HEK293 (cell line): ENCODE measurements at regions not wholly inside any gene's neighbourhood (a gene's known extent, or its start where the extent isn't known, plus 50 kb on each side); places are given as distances from the start of the nearest gene placed in this dataset.

Source experiments
- CTCF ChIP-seq: fragments of 450-650 bp; formaldehyde crosslinking; IDR thresholded peaks from 2 replicates; pipeline ENCODE4 v1.5.1; 2016; ENCODE audit warnings: missing biosample characterization, missing genetic modification characterization
- HOXA7 ChIP-seq: sonication (generic); formaldehyde crosslinking; IDR thresholded peaks from 2 replicates; pipeline ENCODE4 v1.8.1; 2022; ENCODE audit warnings: missing genetic modification reagents, borderline replicate concordance
- SALL2 ChIP-seq: fragments of 450-650 bp; formaldehyde crosslinking; IDR thresholded peaks from 2 replicates; pipeline ENCODE4 v1.5.0; 2017; ENCODE audit warnings: missing biosample characterization, mild to moderate bottlenecking, missing genetic modification characterization, borderline replicate concordance
- SP2 ChIP-seq: fragments of 450-650 bp; formaldehyde crosslinking; IDR thresholded peaks from 2 replicates; pipeline ENCODE4 v1.5.1; 2016; ENCODE audit warnings: missing biosample characterization, missing genetic modification characterization
- TCF7L2 ChIP-seq: IDR thresholded peaks from 2 replicates; pipeline ENCODE4 v1.6.1; 2011; ENCODE audit warnings: low read depth, mild to moderate bottlenecking, inconsistent platforms, low read length, moderate library complexity, borderline replicate concordance
- ZNF121 ChIP-seq: fragments of 450-650 bp; formaldehyde crosslinking; IDR thresholded peaks from 2 replicates; pipeline ENCODE4 v1.5.1; 2016; ENCODE audit warnings: missing biosample characterization, missing genetic modification characterization
- ZNF16 ChIP-seq: fragments of 450-650 bp; formaldehyde crosslinking; IDR thresholded peaks from 2 replicates; pipeline ENCODE4 v1.5.1; 2016; ENCODE audit warnings: low read depth, missing biosample characterization, missing genetic modification characterization
- ZNF175 ChIP-seq: fragments of 450-650 bp; formaldehyde crosslinking; IDR thresholded peaks from 2 replicates; pipeline ENCODE4 v1.5.1; 2016; ENCODE audit warnings: missing biosample characterization, missing genetic modification characterization
- ZNF416 ChIP-seq: fragments of 450-650 bp; formaldehyde crosslinking; IDR thresholded peaks from 2 replicates; pipeline ENCODE4 v1.5.1; 2016; ENCODE audit warnings: missing biosample characterization, missing genetic modification characterization
- TF ChIP-seq, protein P1 (sequence below): fragments of 450-650 bp; formaldehyde crosslinking; IDR thresholded peaks from 2 replicates; pipeline ENCODE4 v1.5.1; 2016; ENCODE audit warnings: missing biosample characterization, missing genetic modification characterization, borderline replicate concordance

DNA sequence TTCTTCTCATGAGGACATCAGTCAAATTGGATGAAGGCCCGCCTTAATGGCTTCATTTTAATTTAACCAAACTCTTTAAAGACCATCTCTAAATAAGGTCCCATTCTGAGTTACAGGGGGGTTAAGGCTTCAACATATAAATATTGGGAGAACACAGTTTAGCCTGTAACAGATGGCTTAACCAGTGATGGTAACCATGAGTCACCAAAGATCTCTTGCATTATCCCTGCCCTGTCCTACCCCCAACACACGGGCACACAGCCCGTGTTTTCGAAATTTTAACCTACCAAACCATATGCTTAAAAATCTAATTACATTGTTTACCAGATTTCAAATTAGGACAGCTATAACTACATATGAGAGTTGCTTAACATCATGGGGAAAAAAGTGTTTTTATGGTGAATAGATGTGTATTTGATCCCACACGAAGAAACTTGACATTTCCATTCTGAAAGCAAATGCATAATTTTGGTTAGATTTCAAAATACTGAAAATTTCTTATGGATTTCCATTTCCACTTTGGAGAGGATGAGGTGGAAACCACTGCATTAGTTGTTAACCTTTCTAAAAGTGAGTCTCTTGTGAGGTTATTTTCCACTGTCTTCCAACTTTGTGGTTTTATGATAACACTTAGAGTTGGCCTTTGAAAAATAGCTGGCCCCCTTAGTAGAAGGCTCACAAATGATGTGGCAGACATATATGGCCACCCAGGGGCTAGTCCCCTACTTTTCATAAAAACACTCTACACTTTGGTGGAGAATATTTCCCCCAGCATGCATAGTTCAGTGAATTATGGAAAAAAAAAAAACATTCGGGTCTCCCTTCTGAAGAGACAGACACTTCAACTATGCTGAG is 849.3 kb downstream of the TLE1 start:
- TF ChIP-seq HOXA7 (CRISPR knock-in tag): no peak
- no peak for TF ChIP-seq ZNF121 (tag by site-specific recombination)
- TF ChIP-seq ZNF16: no peak
- TF ChIP-seq SALL2 (tag by site-specific recombination): no peak
- TF ChIP-seq, protein P1, sequence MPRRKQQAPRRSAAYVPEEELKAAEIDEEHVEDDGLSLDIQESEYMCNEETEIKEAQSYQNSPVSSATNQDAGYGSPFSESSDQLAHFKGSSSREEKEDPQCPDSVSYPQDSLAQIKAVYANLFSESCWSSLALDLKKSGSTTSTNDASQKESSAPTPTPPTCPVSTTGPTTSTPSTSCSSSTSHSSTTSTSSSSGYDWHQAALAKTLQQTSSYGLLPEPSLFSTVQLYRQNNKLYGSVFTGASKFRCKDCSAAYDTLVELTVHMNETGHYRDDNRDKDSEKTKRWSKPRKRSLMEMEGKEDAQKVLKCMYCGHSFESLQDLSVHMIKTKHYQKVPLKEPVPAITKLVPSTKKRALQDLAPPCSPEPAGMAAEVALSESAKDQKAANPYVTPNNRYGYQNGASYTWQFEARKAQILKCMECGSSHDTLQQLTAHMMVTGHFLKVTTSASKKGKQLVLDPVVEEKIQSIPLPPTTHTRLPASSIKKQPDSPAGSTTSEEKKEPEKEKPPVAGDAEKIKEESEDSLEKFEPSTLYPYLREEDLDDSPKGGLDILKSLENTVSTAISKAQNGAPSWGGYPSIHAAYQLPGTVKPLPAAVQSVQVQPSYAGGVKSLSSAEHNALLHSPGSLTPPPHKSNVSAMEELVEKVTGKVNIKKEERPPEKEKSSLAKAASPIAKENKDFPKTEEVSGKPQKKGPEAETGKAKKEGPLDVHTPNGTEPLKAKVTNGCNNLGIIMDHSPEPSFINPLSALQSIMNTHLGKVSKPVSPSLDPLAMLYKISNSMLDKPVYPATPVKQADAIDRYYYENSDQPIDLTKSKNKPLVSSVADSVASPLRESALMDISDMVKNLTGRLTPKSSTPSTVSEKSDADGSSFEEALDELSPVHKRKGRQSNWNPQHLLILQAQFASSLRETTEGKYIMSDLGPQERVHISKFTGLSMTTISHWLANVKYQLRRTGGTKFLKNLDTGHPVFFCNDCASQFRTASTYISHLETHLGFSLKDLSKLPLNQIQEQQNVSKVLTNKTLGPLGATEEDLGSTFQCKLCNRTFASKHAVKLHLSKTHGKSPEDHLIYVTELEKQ (tag by site-specific recombination): no peak
- TF ChIP-seq CTCF (tag by site-specific recombination): no peak
- TF ChIP-seq ZNF175 (tag by site-specific recombination): no peak
- no peak for TF ChIP-seq SP2
- no peak for TF ChIP-seq ZNF416
- TF ChIP-seq TCF7L2: no peak
